IgD-negative memory B cell (primary cell): ENCODE measurements at regions not wholly inside any gene's neighbourhood (a gene's known extent, or its start where the extent isn't known, plus 50 kb on each side); places are given as distances from the start of the nearest gene placed in this dataset.

ENCODE experiments used
- H3K27ac Mint-ChIP-seq, 3 donors: one replicate each; pipeline ENCODE4 v1.8.0; 2020 to 2022; ENCODE audit warnings: mild to moderate bottlenecking in 3 of 3, mixed read lengths in 3 of 3, moderate library complexity in 1 of 3
- H3K27me3 Mint-ChIP-seq: one replicate; pipeline ENCODE4 v1.8.0; 2021; ENCODE audit warnings: mixed read lengths
- H3K36me3 Mint-ChIP-seq: one replicate; pipeline ENCODE4 v1.8.0; 2020; ENCODE audit warnings: mild to moderate bottlenecking, mixed read lengths
- H3K4me1 Mint-ChIP-seq, 3 donors: one replicate each; pipeline ENCODE4 v1.8.0; 2020 to 2022; ENCODE audit warnings: mixed read lengths in 3 of 3, mild to moderate bottlenecking in 1 of 3
- H3K4me3 Mint-ChIP-seq, 4 donors: one replicate each; pipeline ENCODE4 v1.8.0; 2020 to 2022; ENCODE audit warnings: mild to moderate bottlenecking in 4 of 4, mixed read lengths in 4 of 4, moderate library complexity in 3 of 4
- H3K9me3 Mint-ChIP-seq, 3 donors: one replicate each; pipeline ENCODE4 v1.8.0; 2020 to 2021; ENCODE audit warnings: mixed read lengths in 3 of 3, mild to moderate bottlenecking in 1 of 3

DNA sequence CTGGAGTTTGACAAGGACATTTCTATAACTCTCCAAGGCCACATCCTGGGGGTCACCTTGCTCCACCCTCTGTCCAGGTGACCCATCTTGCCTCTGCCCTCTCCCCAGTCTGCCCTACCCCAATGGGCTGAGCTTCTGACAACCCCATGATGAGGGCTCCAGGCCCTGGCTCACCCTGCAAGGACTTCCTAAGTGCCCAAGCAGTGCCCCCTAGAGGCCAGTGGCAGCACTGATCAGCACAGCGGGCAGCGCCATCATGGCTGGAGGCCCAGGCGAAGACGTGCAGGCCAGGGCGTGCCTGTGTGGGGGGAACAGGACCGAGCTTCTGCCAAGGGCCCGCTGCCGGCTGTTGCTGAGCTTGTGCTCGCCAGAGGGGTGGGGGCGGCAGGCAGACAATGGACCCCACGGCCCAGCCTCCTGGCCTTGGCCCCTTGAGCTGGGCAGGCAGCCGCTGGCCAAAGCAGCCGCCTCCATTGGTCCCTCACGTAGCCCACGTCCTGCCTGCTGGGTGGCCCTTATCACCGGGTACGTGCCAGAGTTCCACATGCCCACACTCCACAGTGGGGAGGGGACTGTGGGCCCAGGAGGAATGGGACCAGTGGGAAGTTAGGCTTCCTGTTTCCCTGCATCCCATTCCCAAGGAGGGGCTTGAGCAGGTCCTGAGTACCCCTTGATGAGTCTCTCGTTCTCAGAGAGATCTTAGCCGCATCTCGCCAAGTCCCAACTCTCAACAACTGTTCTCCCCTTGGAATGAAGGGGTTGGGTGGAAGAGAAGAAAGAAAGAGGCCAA is 64.3 kb downstream of the MRPL14 start:
- H3K36me3 Mint-ChIP-seq = no peaks in the 10 kb centered on the region
- H3K4me1 Mint-ChIP-seq = peaks cover 0 to 1% (median 0%) of the 10 kb centered on the region in 3 donors
- peaks cover 0 to 5% (median 3%) of the 10 kb centered on the region in 3 donors for H3K9me3 Mint-ChIP-seq
- no peak overlapping the region for H3K4me3 Mint-ChIP-seq
- H3K27ac Mint-ChIP-seq = no peak overlapping the region
- peaks cover 9% of the 10 kb centered on the region for H3K27me3 Mint-ChIP-seq

DNA sequence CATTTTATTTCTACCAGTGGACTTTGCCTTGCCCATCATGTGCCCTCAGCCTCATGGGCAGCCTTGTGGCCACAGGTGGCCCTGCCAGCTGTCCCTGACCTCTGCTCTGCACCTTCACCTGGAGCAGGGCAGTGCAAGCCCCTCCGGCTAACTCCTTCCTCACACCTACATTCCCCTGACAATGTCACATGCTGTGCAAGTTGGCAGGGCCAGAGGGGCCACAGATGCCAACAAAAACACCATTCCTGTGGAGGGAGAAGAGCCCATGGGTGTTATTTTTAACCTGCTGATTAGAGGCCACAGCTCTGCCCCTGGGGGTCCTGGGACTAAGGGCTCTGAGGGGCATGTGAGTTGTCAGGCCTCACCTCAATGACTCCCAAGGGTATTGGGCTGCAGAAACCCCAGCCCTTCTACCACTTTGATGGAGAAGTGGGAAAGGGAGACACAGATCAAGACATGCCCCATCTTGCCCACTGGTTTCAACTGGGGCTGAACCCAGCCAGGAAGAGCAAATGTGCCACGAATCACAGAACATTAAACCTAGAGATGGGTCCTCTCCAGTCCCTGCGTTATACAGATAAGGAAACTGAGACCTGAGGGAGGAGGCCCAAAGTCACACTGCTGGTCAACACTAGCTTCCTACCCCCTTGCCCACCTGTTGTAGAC is 65.0 kb downstream of the MRPL14 start:
- no peak overlapping the region for H3K4me3 Mint-ChIP-seq
- H3K27me3 Mint-ChIP-seq = peaks cover 9% of the 10 kb centered on the region
- H3K27ac Mint-ChIP-seq = no peak overlapping the region

DNA sequence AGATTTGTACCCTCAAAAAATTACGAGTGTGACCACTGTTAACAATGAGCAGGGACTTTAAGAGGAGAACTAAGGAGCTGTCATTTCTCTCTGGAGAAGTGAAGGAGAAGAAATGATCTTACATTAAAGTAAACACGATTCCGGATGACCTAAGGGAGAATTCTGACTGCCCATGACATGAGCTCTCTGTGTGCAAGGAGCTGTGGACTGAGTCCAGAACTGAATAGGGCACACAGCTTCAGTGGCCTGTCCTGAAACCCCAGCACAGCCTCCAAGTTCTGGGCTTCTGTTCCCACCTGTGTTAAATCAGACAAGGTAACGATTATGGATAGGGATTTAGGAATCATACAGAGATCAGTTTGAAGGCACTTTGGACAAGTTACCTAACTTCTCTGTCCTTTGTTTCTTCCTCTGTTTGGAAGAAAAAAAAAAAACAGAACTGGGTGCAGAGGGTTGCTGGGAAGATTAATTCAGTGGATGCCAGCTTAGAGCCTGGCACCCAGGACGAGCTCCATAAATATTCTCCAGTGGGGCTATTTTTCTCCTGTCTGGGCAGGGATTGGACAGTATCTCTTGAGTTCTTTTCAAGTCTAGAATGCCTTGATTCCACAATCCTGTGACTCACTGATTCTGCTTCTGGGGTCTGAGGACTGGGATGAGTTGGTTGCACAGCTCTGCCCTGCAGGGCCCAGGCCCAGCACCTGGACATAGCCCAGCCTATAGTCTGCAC is 65.7 kb downstream of the MRPL14 start:
- no peak overlapping the region for H3K27ac Mint-ChIP-seq
- H3K36me3 Mint-ChIP-seq = no peaks in the 10 kb centered on the region
- H3K9me3 Mint-ChIP-seq = peaks cover 0 to 5% (median 3%) of the 10 kb centered on the region in 3 donors
- H3K4me1 Mint-ChIP-seq = peaks cover 0 to 1% (median 0%) of the 10 kb centered on the region in 3 donors
- no peak overlapping the region for H3K4me3 Mint-ChIP-seq
- peaks cover 9% of the 10 kb centered on the region for H3K27me3 Mint-ChIP-seq

More for the DNA sequence above, 65.0 kb downstream of the MRPL14 start:
- peaks cover 0 to 5% (median 3%) of the 10 kb centered on the region in 3 donors for H3K9me3 Mint-ChIP-seq
- peaks cover 0 to 1% (median 0%) of the 10 kb centered on the region in 3 donors for H3K4me1 Mint-ChIP-seq
- no peaks in the 10 kb centered on the region for H3K36me3 Mint-ChIP-seq

DNA sequence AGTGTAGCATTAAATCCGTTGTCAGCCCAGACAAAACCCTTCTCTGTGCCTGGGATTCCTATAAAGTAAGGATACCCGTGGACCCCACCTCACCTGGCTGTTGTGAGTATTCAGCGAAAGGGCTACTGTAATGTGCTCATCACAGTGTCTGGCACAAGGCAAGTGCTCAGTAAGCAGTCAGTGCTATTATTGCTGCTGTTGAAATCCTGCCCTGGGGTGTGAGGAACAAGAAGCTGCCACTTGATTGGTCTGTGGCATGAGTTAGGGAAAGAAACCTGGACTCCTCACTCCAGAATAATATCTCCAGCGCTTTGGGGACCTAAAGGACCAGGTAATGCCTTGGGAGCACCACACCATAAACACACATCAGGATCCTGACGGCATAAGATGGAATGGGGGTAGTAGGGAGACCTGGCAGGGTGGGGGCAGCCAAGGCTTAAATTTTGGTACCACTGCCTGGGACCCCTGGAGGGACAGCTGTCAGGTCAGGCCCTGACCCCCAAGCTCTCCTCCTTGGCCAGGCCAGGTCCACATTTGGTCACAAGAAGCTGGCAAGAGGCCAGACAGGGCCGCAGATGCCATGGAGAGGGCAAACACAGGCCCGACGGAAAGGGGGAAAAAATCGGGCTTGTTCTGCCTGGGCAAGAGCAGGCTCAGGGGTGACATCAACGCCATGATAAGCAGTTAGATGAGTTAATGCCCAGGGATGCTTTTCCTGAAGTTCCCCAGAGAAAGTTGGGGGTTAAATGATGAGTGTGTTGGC is 66.5 kb downstream of the MRPL14 start:
- no peak overlapping the region for H3K27ac Mint-ChIP-seq
- H3K36me3 Mint-ChIP-seq = no peaks in the 10 kb centered on the region
- peaks cover 0 to 1% (median 0%) of the 10 kb centered on the region in 3 donors for H3K4me1 Mint-ChIP-seq
- no peak overlapping the region for H3K4me3 Mint-ChIP-seq
- H3K27me3 Mint-ChIP-seq = peaks cover 9% of the 10 kb centered on the region
- peaks cover 0 to 5% (median 3%) of the 10 kb centered on the region in 3 donors for H3K9me3 Mint-ChIP-seq

DNA sequence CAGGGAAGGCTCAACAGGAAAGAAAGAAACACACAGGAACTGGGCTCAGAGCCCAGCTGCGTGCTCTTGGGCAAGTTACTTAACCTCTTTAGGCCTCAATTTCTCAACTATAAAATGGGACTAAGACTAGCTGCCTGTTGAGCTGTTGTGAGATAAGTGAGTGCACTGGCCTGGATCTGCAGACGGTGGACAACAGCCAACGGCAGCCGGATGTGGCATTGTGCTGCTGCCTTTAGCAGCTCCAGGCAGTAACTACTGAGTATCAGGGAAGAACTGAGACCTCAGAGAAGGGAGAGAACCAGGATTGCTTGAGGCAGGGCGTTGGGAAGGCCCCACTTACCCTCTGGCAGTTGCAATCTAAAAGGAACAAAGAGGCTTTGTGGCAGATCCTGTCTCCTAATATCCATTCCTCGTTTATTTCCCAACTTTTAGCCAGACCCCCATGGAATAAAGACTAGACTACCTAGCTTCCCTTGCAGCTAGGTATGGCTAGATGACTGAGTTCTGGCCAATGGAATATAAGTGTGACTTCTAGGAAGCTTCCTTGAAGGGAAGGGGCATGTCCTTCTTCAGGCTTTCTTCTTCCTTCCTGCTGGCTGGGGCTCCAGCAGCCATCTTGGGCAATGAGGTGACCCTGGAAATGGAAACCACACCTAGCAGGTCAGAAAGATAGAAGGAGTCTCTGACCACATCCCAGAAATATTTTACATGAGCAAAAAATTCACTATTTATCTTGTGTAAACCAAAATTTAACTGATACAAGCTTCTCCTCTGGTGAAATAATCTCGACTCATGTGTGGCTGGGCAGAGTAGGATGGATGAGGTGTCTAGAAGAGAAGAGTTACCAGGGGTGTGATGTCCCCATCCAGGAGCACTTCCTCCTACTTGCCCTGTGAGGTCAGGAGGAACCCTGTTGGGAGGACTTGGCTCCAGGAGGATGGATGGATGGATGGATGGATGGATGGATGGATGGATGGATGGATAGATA is 67.6 kb downstream of the MRPL14 start:
- Mint-ChIP-seq H3K4me3 (no peak overlapping the region), H3K27ac (no peak overlapping the region), H3K4me1 (peaks cover 0 to 1% (median 0%) of the 10 kb centered on the region in 3 donors), H3K9me3 (peaks cover 0 to 5% (median 3%) of the 10 kb centered on the region in 3 donors), H3K27me3 (peaks cover 8% of the 10 kb centered on the region), H3K36me3 (no peaks in the 10 kb centered on the region)

DNA sequence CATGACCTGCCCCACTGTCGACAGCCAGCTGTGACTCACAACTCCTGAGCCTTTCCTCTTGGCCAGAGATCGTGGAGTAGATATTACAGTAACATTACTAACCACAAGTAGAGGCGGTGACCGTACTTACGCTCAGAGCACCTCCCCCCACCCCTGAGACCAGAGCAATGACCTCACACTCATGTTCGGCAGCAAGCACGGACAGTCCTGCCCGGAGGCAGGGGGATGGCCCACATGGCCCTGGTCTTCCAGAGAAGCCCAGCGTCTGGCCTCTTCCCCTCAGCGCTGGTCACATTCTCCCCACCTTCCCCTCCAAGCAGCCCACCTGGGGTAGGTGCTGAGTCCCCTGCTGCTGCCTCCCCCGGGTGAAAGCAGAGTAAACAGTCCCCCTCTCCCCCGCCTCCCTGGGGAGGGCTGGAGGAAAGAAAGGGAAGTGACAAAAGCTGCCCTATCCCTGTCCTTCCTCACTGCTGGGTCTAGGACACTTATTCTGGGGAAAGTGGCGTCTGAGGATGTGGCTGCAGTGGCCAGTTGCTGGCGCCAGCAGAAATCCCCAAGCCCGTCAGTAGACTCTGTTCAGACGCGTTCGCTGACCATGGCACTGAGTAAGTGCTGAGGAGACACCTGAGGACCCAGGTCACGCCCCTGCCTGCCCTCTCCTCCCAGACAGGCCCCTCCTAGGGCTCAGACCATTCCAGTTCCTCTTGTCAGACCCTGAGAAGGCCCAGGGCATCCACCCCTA is 68.5 kb downstream of the MRPL14 start:
- Mint-ChIP-seq H3K4me1 (peaks cover 0 to 1% (median 0%) of the 10 kb centered on the region in 3 donors), H3K4me3 (no peak overlapping the region), H3K27ac (no peak overlapping the region), H3K27me3 (peaks cover 6% of the 10 kb centered on the region), H3K36me3 (no peaks in the 10 kb centered on the region), H3K9me3 (peaks cover 0 to 5% (median 3%) of the 10 kb centered on the region in 3 donors)

DNA sequence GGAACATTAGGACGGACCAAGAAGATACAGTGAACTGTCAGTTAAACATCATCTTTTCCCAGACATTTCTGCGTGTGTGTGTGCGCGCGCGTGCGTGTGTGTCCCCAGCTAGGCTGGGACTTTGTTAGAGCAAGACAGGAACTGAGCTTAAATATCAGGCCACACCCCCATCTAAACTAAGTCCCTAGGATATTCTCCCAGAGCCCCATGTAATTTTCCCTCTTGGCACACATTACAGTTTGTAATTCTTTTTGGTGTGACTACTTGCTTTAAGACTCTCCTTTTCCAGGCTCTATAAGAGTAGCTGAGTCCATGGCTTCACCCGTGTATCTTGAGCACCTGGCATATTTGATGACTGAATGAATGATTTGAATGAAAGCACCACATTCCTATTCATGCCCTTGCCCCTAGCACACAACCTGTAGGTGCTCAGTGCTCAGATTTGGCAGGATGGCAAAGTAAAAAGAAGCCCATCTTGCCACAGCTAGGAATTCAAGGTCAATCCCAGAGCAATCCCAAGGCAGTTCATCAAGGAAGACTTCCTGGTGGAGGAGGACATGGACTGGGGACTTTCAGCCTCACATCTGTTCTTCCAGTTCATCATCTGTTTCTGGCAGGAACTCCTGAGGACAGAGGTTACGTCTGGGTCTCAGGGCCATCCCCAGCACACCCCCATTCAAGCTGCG is 69.2 kb downstream of the MRPL14 start:
- peaks cover 6% of the 10 kb centered on the region for H3K27me3 Mint-ChIP-seq

DNA sequence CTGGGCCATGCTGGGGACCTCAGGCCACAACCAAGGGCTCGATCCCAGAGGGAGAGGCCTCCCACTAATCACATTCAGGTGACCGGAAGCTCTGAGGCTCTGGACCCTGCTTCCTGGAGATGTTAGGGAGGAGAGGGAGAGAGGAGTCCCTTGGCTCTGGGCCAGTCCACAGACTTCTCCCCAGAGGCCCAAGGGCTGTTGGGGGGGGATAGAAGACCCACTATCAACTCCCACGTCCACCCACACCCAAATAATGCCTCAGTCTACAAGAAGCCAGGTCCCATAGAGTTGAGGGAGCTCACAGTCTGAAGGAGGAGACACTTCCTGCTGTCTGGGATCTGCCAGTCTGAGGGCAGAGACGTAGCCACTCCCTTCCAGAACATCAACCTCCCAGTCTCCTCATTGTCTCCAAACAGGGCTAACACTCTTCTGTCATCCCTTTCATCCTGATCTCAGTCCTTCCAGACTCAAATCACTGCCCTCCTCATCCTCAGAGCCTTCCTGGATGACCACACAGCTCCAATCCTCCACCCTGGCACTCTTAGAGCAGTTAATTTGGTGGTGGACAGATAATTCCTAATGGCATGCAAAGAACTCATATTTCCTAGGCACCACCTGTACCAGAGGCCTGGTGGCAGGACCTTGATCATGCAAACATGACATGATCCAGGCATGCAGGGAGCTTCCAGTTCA is 69.9 kb downstream of the MRPL14 start:
- Mint-ChIP-seq H3K4me3 (no peak overlapping the region), H3K27ac (no peak overlapping the region), H3K27me3 (peaks cover 6% of the 10 kb centered on the region), H3K36me3 (no peaks in the 10 kb centered on the region), H3K9me3 (peaks cover 0 to 5% (median 3%) of the 10 kb centered on the region in 3 donors), H3K4me1 (peaks cover 0 to 1% (median 0%) of the 10 kb centered on the region in 3 donors)

More for the DNA sequence above, 69.2 kb downstream of the MRPL14 start:
- H3K27ac Mint-ChIP-seq = no peak overlapping the region
- peaks cover 0 to 1% (median 0%) of the 10 kb centered on the region in 3 donors for H3K4me1 Mint-ChIP-seq
- no peaks in the 10 kb centered on the region for H3K36me3 Mint-ChIP-seq
- H3K4me3 Mint-ChIP-seq = no peak overlapping the region
- peaks cover 0 to 5% (median 3%) of the 10 kb centered on the region in 3 donors for H3K9me3 Mint-ChIP-seq

DNA sequence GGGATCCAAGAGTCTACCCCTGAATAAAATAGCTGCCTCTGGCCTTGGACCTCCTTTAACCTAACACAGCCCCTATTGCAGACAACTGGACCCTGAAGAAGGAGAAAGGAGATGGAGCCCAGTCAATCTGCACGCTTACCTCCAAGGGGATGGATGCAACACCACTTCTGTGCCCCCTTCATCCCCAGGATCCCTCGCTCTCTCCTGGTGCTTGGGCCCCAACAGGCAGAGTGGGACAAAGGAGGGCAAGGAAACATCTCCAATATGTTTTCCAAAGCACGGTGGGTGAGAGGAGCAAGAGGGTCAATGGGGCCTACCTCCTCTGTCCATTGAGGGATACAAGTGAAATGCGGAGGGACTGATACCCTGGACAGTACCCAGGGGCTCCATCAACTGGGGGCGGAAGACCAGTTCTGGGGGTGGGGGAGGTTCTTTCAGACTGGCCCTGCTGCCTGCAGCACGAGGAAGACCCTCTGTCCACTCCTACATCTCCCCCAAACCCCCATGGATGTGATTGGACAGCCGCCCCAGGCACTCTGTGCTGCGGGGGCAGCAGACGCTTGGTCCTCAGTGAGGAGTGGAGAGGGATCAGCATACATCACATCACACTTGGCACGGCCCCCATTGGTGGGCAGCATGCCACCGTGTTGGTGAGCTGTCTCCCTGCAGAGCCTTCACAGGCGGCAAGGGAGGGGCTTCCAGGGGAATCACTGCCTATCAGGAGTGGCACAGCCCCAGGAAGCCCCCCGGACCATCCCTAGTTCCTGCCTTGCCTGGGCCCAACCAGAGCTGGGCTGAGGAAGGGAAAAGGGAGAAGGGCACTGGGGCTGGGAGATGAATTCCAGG is 70.6 kb downstream of the MRPL14 start:
- H3K4me3 Mint-ChIP-seq = no peak overlapping the region
- peaks cover 0 to 1% (median 0%) of the 10 kb centered on the region in 3 donors for H3K4me1 Mint-ChIP-seq
- H3K27me3 Mint-ChIP-seq = peaks cover 6% of the 10 kb centered on the region
- no peaks in the 10 kb centered on the region for H3K36me3 Mint-ChIP-seq
- peaks cover 0 to 5% (median 3%) of the 10 kb centered on the region in 3 donors for H3K9me3 Mint-ChIP-seq
- H3K27ac Mint-ChIP-seq = no peak overlapping the region

DNA sequence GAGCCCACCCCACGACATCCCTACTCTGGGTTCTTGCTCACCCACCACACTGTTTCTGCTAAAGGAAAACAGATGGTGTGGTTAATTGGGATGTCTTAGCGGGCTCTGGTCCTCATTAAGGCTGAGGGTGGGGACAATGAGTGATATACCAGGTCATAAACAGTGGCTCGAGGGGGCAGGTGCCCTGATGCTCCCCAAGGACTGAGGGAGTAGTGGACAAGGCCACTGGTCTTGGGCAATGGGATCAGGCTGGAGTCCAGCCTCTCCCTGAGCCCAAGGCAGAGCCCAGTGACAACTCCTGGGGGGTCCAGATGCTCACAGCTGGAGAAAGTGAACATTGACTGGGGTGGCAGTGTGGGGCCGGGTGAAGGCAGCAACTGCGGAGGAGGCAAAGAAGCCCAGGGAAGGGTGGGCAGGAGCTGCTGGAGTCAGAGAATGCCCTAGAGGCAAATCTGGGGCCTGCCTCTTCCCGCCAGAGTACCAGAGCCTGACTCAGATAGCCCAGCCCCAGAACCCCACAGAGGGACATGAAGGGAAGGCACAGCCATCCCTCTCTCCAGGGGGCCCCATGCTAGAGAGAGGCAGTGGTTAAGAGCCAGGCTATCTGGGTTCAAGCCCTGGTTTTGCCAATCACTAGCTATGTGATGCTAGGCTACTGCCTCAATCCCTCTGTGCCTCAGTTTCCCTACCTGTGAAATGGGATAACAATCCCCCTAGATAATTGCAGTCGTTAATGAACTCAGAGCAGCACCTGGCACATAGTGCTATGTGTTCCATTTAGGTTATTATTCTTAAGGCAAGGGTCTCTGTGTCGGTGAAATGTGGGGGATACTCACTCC is 72.3 kb downstream of the MRPL14 start:
- Mint-ChIP-seq H3K4me1 (peaks cover 0 to 1% (median 0%) of the 10 kb centered on the region in 3 donors), H3K36me3 (no peaks in the 10 kb centered on the region), H3K27me3 (peaks cover 6% of the 10 kb centered on the region), H3K4me3 (no peak overlapping the region), H3K9me3 (peaks cover 0 to 5% (median 2%) of the 10 kb centered on the region in 3 donors), H3K27ac (no peak overlapping the region)
